C4-2B (cell line): ENCODE measurements at regions not wholly inside any gene's neighbourhood (a gene's known extent, or its start where the extent isn't known, plus 50 kb on each side); places are given as distances from the start of the nearest gene placed in this dataset.

Source experiments
- ZFX ChIP-seq: fragments of 450-650 bp; IDR thresholded peaks from 2 replicates; pipeline ENCODE4 v1.6.1; 2017
- TF ChIP-seq, protein P1 (sequence below): fragments of 450-650 bp; conservative IDR thresholded peaks from 2 replicates; pipeline ENCODE4 v1.5.1; 2017; ENCODE audit warnings: mild to moderate bottlenecking

DNA sequence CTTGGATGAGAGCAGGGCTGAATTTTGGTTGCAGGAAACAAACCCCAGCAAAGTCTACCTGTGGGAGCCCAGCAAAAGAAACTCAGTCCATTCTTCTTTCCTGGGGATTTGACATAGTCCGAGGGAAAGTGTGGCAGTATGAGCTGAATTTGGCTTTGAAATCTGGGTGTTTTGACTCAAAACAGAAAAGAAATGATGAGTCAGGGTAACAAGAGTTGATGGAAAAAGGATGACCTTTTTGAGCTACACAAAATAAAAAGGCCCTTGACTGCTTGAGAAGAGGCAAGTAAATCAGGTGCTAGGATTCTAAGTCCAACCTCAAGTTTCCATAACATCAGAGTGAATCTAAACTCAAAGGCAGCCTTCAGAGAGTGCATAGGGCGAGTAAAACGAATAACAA lies 163.3 kb upstream of the BMP2 start:
- TF ChIP-seq, protein P1, sequence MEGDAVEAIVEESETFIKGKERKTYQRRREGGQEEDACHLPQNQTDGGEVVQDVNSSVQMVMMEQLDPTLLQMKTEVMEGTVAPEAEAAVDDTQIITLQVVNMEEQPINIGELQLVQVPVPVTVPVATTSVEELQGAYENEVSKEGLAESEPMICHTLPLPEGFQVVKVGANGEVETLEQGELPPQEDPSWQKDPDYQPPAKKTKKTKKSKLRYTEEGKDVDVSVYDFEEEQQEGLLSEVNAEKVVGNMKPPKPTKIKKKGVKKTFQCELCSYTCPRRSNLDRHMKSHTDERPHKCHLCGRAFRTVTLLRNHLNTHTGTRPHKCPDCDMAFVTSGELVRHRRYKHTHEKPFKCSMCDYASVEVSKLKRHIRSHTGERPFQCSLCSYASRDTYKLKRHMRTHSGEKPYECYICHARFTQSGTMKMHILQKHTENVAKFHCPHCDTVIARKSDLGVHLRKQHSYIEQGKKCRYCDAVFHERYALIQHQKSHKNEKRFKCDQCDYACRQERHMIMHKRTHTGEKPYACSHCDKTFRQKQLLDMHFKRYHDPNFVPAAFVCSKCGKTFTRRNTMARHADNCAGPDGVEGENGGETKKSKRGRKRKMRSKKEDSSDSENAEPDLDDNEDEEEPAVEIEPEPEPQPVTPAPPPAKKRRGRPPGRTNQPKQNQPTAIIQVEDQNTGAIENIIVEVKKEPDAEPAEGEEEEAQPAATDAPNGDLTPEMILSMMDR: no peak
- TF ChIP-seq ZFX: no peak
